H1 (cell line): ENCODE measurements at regions not wholly inside any gene's neighbourhood (a gene's known extent, or its start where the extent isn't known, plus 50 kb on each side); places are given as distances from the start of the nearest gene placed in this dataset.

Experiments used
- CTCF ChIA-PET: fragments of 300-600 bp; sonication (Branson Sonifier 250); formaldehyde crosslinking; loops from one replicate; lab custom pipeline; 2021; ENCODE audit not compliant: partially characterized antibody; lab: Charles Lee
- POLR2A ChIA-PET: fragments of 300-600 bp; sonication (Branson Sonifier 250); formaldehyde crosslinking; loops from one replicate; lab custom pipeline; 2021; ENCODE audit warnings: inconsistent platforms; ENCODE audit not compliant: partially characterized antibody; lab: Charles Lee
- DNase-seq, 2 experiments: peaks; one replicate each; pipeline versions ENCODE4 v3.0.0 to v3.0.0-alpha.2; 2010 to 2022; ENCODE audit warnings: low spot score in 2 of 2, low read depth in 1 of 2, mixed read lengths in 1 of 2
- FAIRE-seq: peaks from 2 replicates; lab custom pipeline; 2011; peaks lifted over from hg19 to GRCh38; lab: Jason Lieb, UNC
- H2AFZ ChIP-seq: 2 replicates; pipeline ENCODE4 v1.8.1; 2012; ENCODE audit warnings: low read length, inconsistent platforms
- H2AK5ac ChIP-seq: 2 replicates; pipeline ENCODE4 v1.6.1; 2013; ENCODE audit warnings: low read depth, low read length
- H2BK120ac ChIP-seq: replicated peaks from 2 replicates; pipeline ENCODE3; 2013; ENCODE audit warnings: low read depth, low read length, inconsistent platforms
- H2BK12ac ChIP-seq: 2 replicates; pipeline ENCODE4 v1.6.1; 2013; ENCODE audit warnings: low read depth, low read length
- H2BK15ac ChIP-seq: 2 replicates; pipeline ENCODE4 v1.6.1; 2013; ENCODE audit warnings: low read length
- H2BK20ac ChIP-seq: 2 replicates; pipeline ENCODE4 v1.6.1; 2013; ENCODE audit warnings: low read length
- H2BK5ac ChIP-seq: 2 replicates; pipeline ENCODE4 v1.6.1; 2013; ENCODE audit warnings: low read depth, low read length
- H3K14ac ChIP-seq: 2 replicates; pipeline ENCODE4 v1.6.1; 2013; ENCODE audit warnings: inconsistent platforms; ENCODE audit not compliant: insufficient read length
- H3K18ac ChIP-seq: 2 replicates; pipeline ENCODE4 v1.6.1; 2013; ENCODE audit warnings: low read length; ENCODE audit errors: extremely low read depth
- H3K23ac ChIP-seq: 2 replicates; pipeline ENCODE4 v1.6.1; 2013; ENCODE audit warnings: inconsistent platforms; ENCODE audit not compliant: insufficient read length
- H3K23me2 ChIP-seq: 2 replicates; pipeline ENCODE4 v1.6.1; 2013; ENCODE audit warnings: low read depth, low read length
- H3K27ac ChIP-seq: 2 replicates; pipeline ENCODE4 v1.6.1; 2011; ENCODE audit warnings: low read depth, low read length, inconsistent platforms
- H3K27me3 ChIP-seq, 4 experiments: replicated peaks in 1 of 4; 1 replicate in 1 of 4; 2 replicates in 3 of 4; pipeline versions ENCODE4 v1.6.1 to v1.8.1; 2011 to 2013; ENCODE audit warnings: low read length in 3 of 4, mild to moderate bottlenecking in 3 of 4, inconsistent platforms in 2 of 4, mixed read lengths in 2 of 4, moderate library complexity in 1 of 4; ENCODE audit not compliant: control insufficient read depth in 3 of 4, insufficient read depth in 3 of 4; ENCODE audit errors: extremely low read depth in 1 of 4
- H3K36me3 ChIP-seq, 4 experiments: 2 replicates each; pipeline versions ENCODE4 v1.6.1 to v1.8.1; 2011 to 2013; ENCODE audit warnings: mild to moderate bottlenecking in 4 of 4, low read length in 3 of 4, moderate library complexity in 2 of 4, control low read depth in 1 of 4, inconsistent platforms in 1 of 4; ENCODE audit not compliant: insufficient read depth in 4 of 4, control insufficient read depth in 2 of 4
- H3K4ac ChIP-seq: replicated peaks from 2 replicates; pipeline ENCODE3; 2013; ENCODE audit warnings: low read length, low read depth, mixed read lengths, inconsistent platforms; ENCODE audit not compliant: insufficient read length
- H3K4me1 ChIP-seq, 4 experiments: replicated peaks in 1 of 4; 1 replicate in 1 of 4; 2 replicates in 3 of 4; pipeline versions ENCODE4 v1.6.1 to v1.8.1; 2011 to 2013; ENCODE audit warnings: low read length in 3 of 4, inconsistent platforms in 2 of 4, mixed read lengths in 1 of 4; ENCODE audit not compliant: insufficient read depth in 4 of 4, control insufficient read depth in 3 of 4
- H3K4me2 ChIP-seq, 2 experiments: 2 replicates each; pipeline versions ENCODE4 v1.6.1 to v1.8.1; 2011 to 2013; ENCODE audit warnings: low read depth in 2 of 2, low read length in 2 of 2, control low read depth in 1 of 2, inconsistent platforms in 1 of 2, mild to moderate bottlenecking in 1 of 2; ENCODE audit not compliant: insufficient read depth in 1 of 2
- H3K4me3 ChIP-seq, 4 experiments: fragments of 200-600, 300-600 bp in 1 of 4; sonication (generic), shearing (Covaris generic), sonication (Bioruptor Twin) in 1 of 4; 2 replicates each; pipeline versions ENCODE4 v1.5.1 to v1.8.1; 2011 to 2016; ENCODE audit warnings: low read length in 4 of 4, low read depth in 3 of 4, control low read depth in 2 of 4, inconsistent platforms in 2 of 4, mild to moderate bottlenecking in 2 of 4, mixed read lengths in 1 of 4, moderate library complexity in 1 of 4; ENCODE audit not compliant: insufficient read depth in 2 of 4; ENCODE audit errors: extremely low read depth in 1 of 4
- H3K56ac ChIP-seq: replicated peaks from 2 replicates; pipeline ENCODE3; 2013; ENCODE audit warnings: low read depth, mild to moderate bottlenecking, mixed read lengths, low read length, inconsistent platforms; ENCODE audit not compliant: insufficient read length
- H3K79me1 ChIP-seq: 2 replicates; pipeline ENCODE4 v1.6.1; 2013; ENCODE audit warnings: low read depth, low read length, control low read depth
- H3K79me2 ChIP-seq, 2 experiments: 2 replicates each; pipeline versions ENCODE4 v1.6.1 to v1.8.1; 2012 to 2013; ENCODE audit warnings: low read length in 2 of 2, mild to moderate bottlenecking in 2 of 2, inconsistent platforms in 1 of 2; ENCODE audit not compliant: insufficient read depth in 2 of 2, control insufficient read depth in 1 of 2
- H3K9ac ChIP-seq, 4 experiments: replicated peaks in 1 of 4; 1 replicate in 1 of 4; 2 replicates in 3 of 4; pipeline versions ENCODE4 v1.6.1 to v1.8.1; 2011 to 2013; ENCODE audit warnings: low read depth in 3 of 4, low read length in 3 of 4, control low read depth in 2 of 4, mild to moderate bottlenecking in 2 of 4, moderate library complexity in 2 of 4, inconsistent platforms in 1 of 4; ENCODE audit errors: extremely low read depth in 1 of 4
- H3K9me3 ChIP-seq, 2 experiments: 2 replicates each; pipeline versions ENCODE4 v1.6.1 to v1.8.1; 2012 to 2013; ENCODE audit warnings: mild to moderate bottlenecking in 2 of 2, moderate library complexity in 2 of 2, control low read depth in 1 of 2, inconsistent platforms in 1 of 2, low read depth in 1 of 2, low read length in 1 of 2, mixed read lengths in 1 of 2; ENCODE audit not compliant: insufficient read depth in 2 of 2
- H4K20me1 ChIP-seq, 2 experiments: replicated peaks in 1 of 2; 2 replicates each; pipeline versions ENCODE3 to v1.8.1; 2011 to 2013; ENCODE audit warnings: inconsistent platforms in 2 of 2, low read length in 2 of 2, mild to moderate bottlenecking in 1 of 2; ENCODE audit not compliant: insufficient read depth in 2 of 2, control insufficient read depth in 1 of 2
- H4K5ac ChIP-seq: 2 replicates; pipeline ENCODE4 v1.6.1; 2013; ENCODE audit warnings: low read length, low read depth, mixed read lengths, inconsistent platforms; ENCODE audit not compliant: insufficient read length
- H4K8ac ChIP-seq: 2 replicates; pipeline ENCODE4 v1.8.0; 2013; ENCODE audit warnings: mild to moderate bottlenecking, moderate library complexity, low read length, inconsistent platforms; ENCODE audit not compliant: insufficient read depth; ENCODE audit errors: extremely low read depth
- H4K91ac ChIP-seq: replicated peaks from 2 replicates; pipeline ENCODE3; 2013; ENCODE audit warnings: low read length, mixed read lengths, inconsistent platforms; ENCODE audit not compliant: insufficient read length
- BACH1 ChIP-seq: IDR thresholded peaks from 2 replicates; pipeline ENCODE4 v1.6.1; 2012; ENCODE audit warnings: low read length, improper control_type of control experiment
- BCL11A ChIP-seq, 2 experiments: IDR thresholded peaks; one replicate each; pipeline ENCODE4 v1.6.1; 2011; ENCODE audit warnings: low read depth in 2 of 2, low read length in 2 of 2, mild to moderate bottlenecking in 2 of 2
- CBX5 ChIP-seq: fragments of 300-800, 300-1000 bp; sonication (generic); IDR thresholded peaks from 2 replicates; pipeline ENCODE4 v1.7.1; 2016; ENCODE audit warnings: antibody characterized with exemption, low read length, low read depth
- CHD1 ChIP-seq: IDR thresholded peaks from 2 replicates; pipeline ENCODE4 v1.6.1; 2012; ENCODE audit warnings: low read depth, low read length, improper control_type of control experiment
- GABPA ChIP-seq: IDR thresholded peaks from 2 replicates; pipeline ENCODE4 v1.6.1; 2011; ENCODE audit warnings: mild to moderate bottlenecking, low read length, moderate library complexity, borderline replicate concordance; ENCODE audit not compliant: insufficient read depth
- HDAC6 ChIP-seq: IDR thresholded peaks from one replicate; pipeline ENCODE4 v1.7.1; 2012; ENCODE audit warnings: low read depth, mild to moderate bottlenecking, inconsistent platforms, low read length, moderate library complexity
- JUND ChIP-seq: IDR thresholded peaks from 2 replicates; pipeline ENCODE4 v1.6.1; 2011; ENCODE audit warnings: mild to moderate bottlenecking, improper control_type of control experiment, low read length
- KDM5A ChIP-seq: fragments of 200-600 bp; IDR thresholded peaks from 2 replicates; pipeline ENCODE4 v1.7.1; 2012; ENCODE audit warnings: mild to moderate bottlenecking, low read length, inconsistent platforms, mixed read lengths
- MAFK ChIP-seq: IDR thresholded peaks from 2 replicates; pipeline ENCODE4 v1.6.1; 2012; ENCODE audit warnings: low read depth, mild to moderate bottlenecking, improper control_type of control experiment, low read length
- NRF1 ChIP-seq: IDR thresholded peaks from 2 replicates; pipeline ENCODE4 v1.6.1; 2011; ENCODE audit warnings: mild to moderate bottlenecking, low read depth, low read length, improper control_type of control experiment
- POLR2AphosphoS5 ChIP-seq: IDR thresholded peaks from 2 replicates; pipeline ENCODE4 v1.6.1; 2011; ENCODE audit warnings: low read depth, low read length
- RXRA ChIP-seq: IDR thresholded peaks from 2 replicates; pipeline ENCODE4 v1.6.1; 2011; ENCODE audit warnings: low read depth, mild to moderate bottlenecking, low read length, moderate library complexity; ENCODE audit not compliant: insufficient read depth
- SIN3A ChIP-seq, 2 experiments: IDR thresholded peaks in 1 of 2; conservative IDR thresholded peaks in 1 of 2; 2 replicates each; pipeline ENCODE4 v1.6.1; 2011 to 2012; ENCODE audit warnings: low read length in 2 of 2, improper control_type of control experiment in 1 of 2, low read depth in 1 of 2, mild to moderate bottlenecking in 1 of 2
- SIRT6 ChIP-seq: IDR thresholded peaks from one replicate; pipeline ENCODE4 v1.7.1; 2012; ENCODE audit warnings: low read length, inconsistent platforms
- SP1 ChIP-seq: IDR thresholded peaks from 2 replicates; pipeline ENCODE4 v1.6.1; 2011; ENCODE audit warnings: low read depth, low read length
- WGBS, 2 experiments: shearing (Covaris generic) in 1 of 2; methylation state at CpG; one replicate each; pipeline versions ENCODE4 v1.1.6 to v1.1.7; 2013 to 2015; ENCODE audit warnings: low lambda C conversion rate in 2 of 2, mixed read lengths in 2 of 2, inconsistent platforms in 1 of 2, low coverage in 1 of 2, missing lambda C conversion rate in 1 of 2; ENCODE audit not compliant: insufficient replicate concordance in 2 of 2, insufficient coverage in 1 of 2, insufficient read length in 1 of 2; ENCODE audit errors: extremely low coverage in 1 of 2, missing lambda C conversion rate in 1 of 2; 5-methylcytosine and 5-hydroxymethylcytosine counted together
- TF ChIP-seq, protein P1 (sequence below): IDR thresholded peaks from 2 replicates; pipeline ENCODE4 v1.6.1; 2011; ENCODE audit warnings: low read depth, mild to moderate bottlenecking, low read length; ENCODE audit not compliant: insufficient read depth

DNA sequence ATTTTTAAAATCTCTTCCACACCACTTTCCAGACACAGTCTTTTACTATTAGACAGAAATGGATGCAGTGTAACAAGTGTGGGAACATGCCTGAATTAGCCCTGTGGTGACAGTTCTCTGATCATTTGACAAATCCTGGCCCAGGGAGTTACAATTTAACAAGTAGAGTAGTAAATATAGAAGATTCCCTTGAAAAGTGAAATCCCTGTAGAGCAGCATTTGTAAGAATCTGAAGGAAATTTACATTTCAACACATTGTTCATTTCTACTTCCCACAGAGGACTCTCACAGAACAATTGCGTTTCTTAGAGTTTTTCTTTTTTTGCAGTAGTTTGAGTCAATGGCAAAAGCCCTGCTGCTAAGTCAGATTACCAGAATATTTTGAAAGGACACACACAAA, 458.3 kb upstream of the BRINP3 start:
- H2BK15ac ChIP-seq, result no peak overlapping the region
- H3K4me3 ChIP-seq, result peak overlapping the region in 1 of 4 experiments; percentile 4; a peak in 1 of 8 replicates
- no peaks in the 10 kb centered on the region for H3K9me3 ChIP-seq
- no peaks in the 10 kb centered on the region for H3K36me3 ChIP-seq
- H3K4me1 ChIP-seq, result peaks cover 0 to 2% (median 0%) of the 10 kb centered on the region in 4 experiments; a peak in 1 of 7 replicates
- H3K4ac ChIP-seq, result no peak overlapping the region
- H3K4me2 ChIP-seq, result no peak overlapping the region; a peak in 1 of 4 replicates
- H4K5ac ChIP-seq, result no peak overlapping the region
- H3K18ac ChIP-seq, result no peak overlapping the region
- H3K9ac ChIP-seq, result no peak overlapping the region
- H4K91ac ChIP-seq, result no peak overlapping the region
- no peak overlapping the region for H3K14ac ChIP-seq
- no peaks in the 10 kb centered on the region for H3K79me1 ChIP-seq
- no peak overlapping the region for H2BK120ac ChIP-seq
- CTCF ChIA-PET, result interaction anchor here (1.1 to 1.6 kb wide), 2 partner anchors 11 to 17 kb away, joined by 3 read pairs; no protein-coding TSS in a partner anchor
- no peak overlapping the region for H3K27ac ChIP-seq
- H3K56ac ChIP-seq, result no peak overlapping the region
- no peaks in the 10 kb centered on the region for H4K20me1 ChIP-seq
- no peaks in the 10 kb centered on the region for H3K79me2 ChIP-seq
- no peak overlapping the region for H2BK12ac ChIP-seq
- H2AFZ ChIP-seq, result no peak overlapping the region
- 6% methylated on average over 1 of the region's 1 CpG; no CpG with 5 or more reads in 1 of the 2 experiments for WGBS, 2 experiments
- no peak overlapping the region for H2AK5ac ChIP-seq
- H2BK20ac ChIP-seq, result no peak overlapping the region
- no peak for FAIRE-seq
- no peaks in the 10 kb centered on the region for H3K27me3 ChIP-seq
- POLR2A ChIA-PET, result no interaction called here
- no peak for DNase-seq
- H3K23ac ChIP-seq, result no peak overlapping the region
- no peaks in the 10 kb centered on the region for H3K23me2 ChIP-seq
- no peak overlapping the region for H4K8ac ChIP-seq
- no peak overlapping the region for H2BK5ac ChIP-seq
- TF ChIP-seq GABPA (no peak), SIN3A (conservative IDR thresholded peaks at IDR 0.05 in 1 of 2, IDR thresholded peaks at IDR 0.05 in 1 of 2; ENCODE audit: low read depth in 1 of 2, low read length in 2 of 2) (no peak), BCL11A (IDR thresholded peaks at IDR 0.05; ENCODE audit: low read depth in 2 of 2, low read length in 2 of 2) (no peak), RXRA (no peak), HDAC6 (no peak), JUND (no peak), CBX5 (no peak), BACH1 (no peak), MAFK (no peak), POLR2AphosphoS5 (no peak), NRF1 (no peak), CHD1 (no peak), KDM5A (no peak), SP1 (no peak), SIRT6 (no peak)
- TF ChIP-seq, protein P1, sequence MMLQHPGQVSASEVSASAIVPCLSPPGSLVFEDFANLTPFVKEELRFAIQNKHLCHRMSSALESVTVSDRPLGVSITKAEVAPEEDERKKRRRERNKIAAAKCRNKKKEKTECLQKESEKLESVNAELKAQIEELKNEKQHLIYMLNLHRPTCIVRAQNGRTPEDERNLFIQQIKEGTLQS, result no peak
